A673 (cell line): ENCODE measurements at regions not wholly inside any gene's neighbourhood (a gene's known extent, or its start where the extent isn't known, plus 50 kb on each side); places are given as distances from the start of the nearest gene placed in this dataset.

ENCODE experiments used
- BruUV-seq: library from RNA; stranded (reverse); fragments of 400-500 nt; replicated peaks from 2 replicates; lab custom pipeline; 2021; lab: Mats Ljungman, UMichigan
- CTCF ChIA-PET: fragments of 300-600 bp; sonication (Branson Sonifier 250); formaldehyde crosslinking; loops from one replicate; lab custom pipeline; 2022; ENCODE audit warnings: antibody characterized with exemption; lab: Charles Lee
- POLR2A ChIA-PET: fragments of 300-600 bp; sonication (Branson Sonifier 250); formaldehyde crosslinking; loops from one replicate; lab custom pipeline; 2022; ENCODE audit warnings: antibody characterized with exemption; ENCODE audit not compliant: low non-redundant PET; lab: Charles Lee
- DNase-seq: peaks from one replicate; pipeline ENCODE4 v3.0.0-alpha.2; 2015; ENCODE audit warnings: low spot score
- H3K27ac ChIP-seq: fragments of 200-600 bp; sonication (generic); 2 replicates; pipeline ENCODE4 v1.5.1; 2016; ENCODE audit warnings: mixed run types, low read depth, mild to moderate bottlenecking, mixed read lengths, antibody characterized with exemption, low read length; ENCODE audit not compliant: poor library complexity, severe bottlenecking
- H3K27me3 ChIP-seq: fragments of 200-600 bp; sonication (generic); replicated peaks from 2 replicates; pipeline ENCODE4 v1.6.1; 2017; ENCODE audit warnings: mixed run types, low read depth, mild to moderate bottlenecking, mixed read lengths, antibody characterized with exemption, low read length; ENCODE audit not compliant: insufficient read depth, poor library complexity
- H3K36me3 ChIP-seq: fragments of 200-600 bp; sonication (generic); 2 replicates; pipeline ENCODE4 v1.6.1; 2016; ENCODE audit warnings: mixed run types, mild to moderate bottlenecking, mixed read lengths, antibody characterized with exemption, low read length; ENCODE audit not compliant: insufficient read depth, poor library complexity, severe bottlenecking
- H3K4me1 ChIP-seq: fragments of 200-600 bp; sonication (generic); 2 replicates; pipeline ENCODE4 v1.6.1; 2017; ENCODE audit warnings: mixed run types, mild to moderate bottlenecking, mixed read lengths, antibody characterized with exemption, low read length; ENCODE audit not compliant: insufficient read depth, poor library complexity, severe bottlenecking
- H3K4me3 ChIP-seq: fragments of 200-600 bp; sonication (generic); 2 replicates; pipeline ENCODE4 v1.5.1; 2016; ENCODE audit warnings: low read depth, mixed run types, mild to moderate bottlenecking, mixed read lengths, low read length; ENCODE audit not compliant: poor library complexity, severe bottlenecking
- H3K9me3 ChIP-seq: fragments of 200-600 bp; sonication (generic); 2 replicates; pipeline ENCODE4 v1.6.1; 2016; ENCODE audit warnings: mixed run types, low read depth, mild to moderate bottlenecking, mixed read lengths, antibody characterized with exemption, low read length; ENCODE audit not compliant: poor library complexity, severe bottlenecking
- CTCF ChIP-seq: fragments of 300-800, 200-600 bp; sonication (generic); conservative IDR thresholded peaks from 2 replicates; pipeline ENCODE4 v1.5.1; 2017; ENCODE audit warnings: low read depth, mild to moderate bottlenecking, antibody characterized with exemption, low read length, moderate library complexity, mixed read lengths
- EZH2 ChIP-seq: fragments of 200-600 bp; sonication (generic); IDR thresholded peaks from 2 replicates; pipeline ENCODE4 v1.6.1; 2017; ENCODE audit warnings: borderline replicate concordance, low read depth, mild to moderate bottlenecking, mixed read lengths, antibody characterized with exemption, low read length; ENCODE audit not compliant: poor library complexity, severe bottlenecking
- intact Hi-C: fragments of 100-400 bp; cut with micrococcal nuclease; formaldehyde crosslinking; loops from one replicate; pipeline ENCODE4 v1.10.0; 2022; ENCODE audit not compliant: unreplicated experiment

DNA sequence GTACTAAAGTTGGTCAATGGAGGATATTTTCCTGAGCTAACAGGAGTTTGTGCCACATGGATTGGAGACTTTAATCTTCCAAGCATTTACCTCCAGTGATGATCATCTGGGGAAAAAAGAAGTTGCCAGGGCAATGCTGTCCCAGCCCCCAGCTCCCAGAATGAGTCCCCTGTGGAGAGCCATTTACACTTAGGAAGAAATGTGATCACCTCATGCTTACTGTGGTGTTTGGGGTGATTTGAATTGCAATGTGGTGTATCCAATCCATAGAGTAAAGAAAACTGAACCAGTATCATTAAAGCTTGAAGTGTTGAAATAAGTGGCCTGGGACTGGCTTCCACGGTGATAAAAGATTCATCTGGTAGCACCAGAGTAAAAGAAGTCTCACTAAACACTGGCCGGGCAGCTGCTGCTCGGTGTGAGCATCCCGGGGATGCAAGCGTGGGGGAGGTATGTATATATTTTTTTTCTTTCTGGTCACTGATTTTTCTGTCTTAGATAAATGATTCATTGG is 117.2 kb upstream of the NTM start:
- Histone ChIP-seq H3K4me1 (no peaks in the 10 kb centered on the region), H3K27me3 (peaks cover 46% of the 10 kb centered on the region), H3K27ac (no peak overlapping the region), H3K9me3 (no peaks in the 10 kb centered on the region), H3K36me3 (no peaks in the 10 kb centered on the region), H3K4me3 (no peak overlapping the region)
- TF ChIP-seq CTCF (no peak), EZH2 (no peak)
- CTCF ChIA-PET: no interaction called here
- intact Hi-C loops: no loop called here
- POLR2A ChIA-PET: no interaction called here
- no TSS peak for BruUV-seq
- DNase-seq: no peak

GRCh38 chr11:131253656-131254151 is 116.7 kb upstream of the NTM start:
- BruUV-seq: no TSS peak
- intact Hi-C loops: no loop called here
- no peak overlapping the region for H3K27ac ChIP-seq
- H3K36me3 ChIP-seq: no peaks in the 10 kb centered on the region
- H3K4me1 ChIP-seq: no peaks in the 10 kb centered on the region
- POLR2A ChIA-PET: no interaction called here
- TF ChIP-seq EZH2: no peak
- no peak for TF ChIP-seq CTCF
- H3K9me3 ChIP-seq: no peaks in the 10 kb centered on the region
- no peak overlapping the region for H3K4me3 ChIP-seq
- DNase-seq: no peak
- CTCF ChIA-PET: no interaction called here
- H3K27me3 ChIP-seq: peaks cover 41% of the 10 kb centered on the region

- POLR2A ChIA-PET: no interaction called here
- Histone ChIP-seq H3K27ac (no peak overlapping the region), H3K4me1 (no peaks in the 10 kb centered on the region), H3K27me3 (peaks cover 42% of the 10 kb centered on the region), H3K9me3 (no peaks in the 10 kb centered on the region), H3K4me3 (no peak overlapping the region), H3K36me3 (no peaks in the 10 kb centered on the region)
- BruUV-seq: no TSS peak
- no peak for TF ChIP-seq EZH2
- intact Hi-C loops: no loop called here
- no peak for DNase-seq
- CTCF ChIA-PET: no interaction called here
These were observed 116.2 kb upstream of the NTM start for GRCh38 chr11:131254254-131254653.

DNA sequence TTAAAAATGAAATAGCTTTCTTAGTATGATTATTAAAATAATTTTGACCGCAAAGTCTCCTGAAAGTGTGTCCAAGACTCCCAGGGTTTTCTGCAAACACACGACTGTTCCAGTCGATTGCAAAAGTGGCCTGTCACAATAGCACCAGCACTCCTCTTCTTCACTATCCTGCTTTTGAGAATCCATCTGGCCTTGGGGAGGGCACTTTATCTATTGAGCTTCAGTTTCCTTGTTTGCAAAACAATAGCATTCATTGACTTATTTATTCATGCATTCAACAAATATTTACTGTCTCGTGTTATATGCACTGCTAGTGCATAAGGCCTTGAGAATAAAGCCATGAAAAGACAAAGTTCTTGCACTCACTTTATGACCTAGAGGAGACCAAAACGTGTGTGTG is 96.2 kb upstream of the NTM start:
- POLR2A ChIA-PET: no interaction called here
- no peaks in the 10 kb centered on the region for H3K4me1 ChIP-seq
- no peak for DNase-seq

More for the DNA sequence above, 96.2 kb upstream of the NTM start:
- Histone ChIP-seq H3K4me3 (no peak overlapping the region), H3K27me3 (peaks cover 24% of the 10 kb centered on the region), H3K36me3 (no peaks in the 10 kb centered on the region), H3K9me3 (no peaks in the 10 kb centered on the region), H3K27ac (no peak overlapping the region)
- CTCF ChIA-PET: no interaction called here
- no TSS peak for BruUV-seq
- TF ChIP-seq EZH2 (no peak), CTCF (no peak)
- intact Hi-C loops: no loop called here
